GM18858 (cell line): ENCODE measurements at regions not wholly inside any gene's neighbourhood (a gene's known extent, or its start where the extent isn't known, plus 50 kb on each side); places are given as distances from the start of the nearest gene placed in this dataset.

Experiments
- ATAC-seq: cut with Tn5 transposase; IDR thresholded peaks from one replicate; pipeline ENCODE4 v1.9.1; 2021; ENCODE audit not compliant: unreplicated experiment

GRCh38 chr12:25746131-25746530 is 193.0 kb upstream of the LMNTD1 start:
- no peak for ATAC-seq

GRCh38 chr12:25752710-25753309 is 199.7 kb upstream of the LMNTD1 start:
- ATAC-seq = no peak

DNA sequence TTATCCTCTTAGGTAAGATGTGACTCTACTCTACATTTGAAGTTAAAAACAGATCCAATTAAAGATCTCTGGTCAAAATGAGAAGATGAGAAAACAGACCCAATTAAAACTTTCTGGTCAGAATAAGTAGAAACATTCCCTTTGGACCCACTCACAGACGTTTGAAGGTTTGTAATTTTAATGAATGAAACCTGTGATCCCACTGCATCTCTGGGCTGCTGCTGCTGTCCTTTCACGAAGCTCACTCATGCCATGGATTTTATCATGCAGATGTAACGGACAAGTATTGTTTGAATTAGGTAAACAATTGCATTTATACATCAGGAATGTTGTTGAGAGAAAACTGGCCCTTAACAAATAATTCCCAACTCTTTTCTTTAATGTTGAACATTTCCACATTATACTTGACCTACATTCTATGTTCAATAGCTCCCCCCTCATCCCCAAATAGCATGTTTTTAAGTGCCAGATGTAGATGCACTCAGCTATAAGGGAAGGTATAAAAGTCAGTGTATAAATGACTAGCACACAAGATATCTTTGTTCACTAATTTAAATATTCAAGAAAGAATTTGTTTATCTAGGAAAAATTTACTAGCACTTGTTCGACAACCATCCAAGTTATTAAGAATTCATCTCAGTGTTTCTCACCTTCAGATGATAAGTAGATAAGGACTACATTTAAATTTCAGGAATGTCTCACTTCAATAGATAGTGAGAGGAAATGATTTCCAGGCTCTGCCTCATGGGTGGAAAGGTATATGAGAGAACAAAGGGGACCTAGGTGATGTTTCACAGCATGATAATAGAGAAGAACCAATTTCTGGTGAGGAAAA is 202.3 kb upstream of the LMNTD1 start:
- ATAC-seq = no peak

GRCh38 chr12:25755971-25756260 is 202.6 kb upstream of the RASSF8 start:
- no peak for ATAC-seq

GRCh38 chr12:25757037-25757665 is 201.3 kb upstream of the RASSF8 start:
- no peak for ATAC-seq

DNA sequence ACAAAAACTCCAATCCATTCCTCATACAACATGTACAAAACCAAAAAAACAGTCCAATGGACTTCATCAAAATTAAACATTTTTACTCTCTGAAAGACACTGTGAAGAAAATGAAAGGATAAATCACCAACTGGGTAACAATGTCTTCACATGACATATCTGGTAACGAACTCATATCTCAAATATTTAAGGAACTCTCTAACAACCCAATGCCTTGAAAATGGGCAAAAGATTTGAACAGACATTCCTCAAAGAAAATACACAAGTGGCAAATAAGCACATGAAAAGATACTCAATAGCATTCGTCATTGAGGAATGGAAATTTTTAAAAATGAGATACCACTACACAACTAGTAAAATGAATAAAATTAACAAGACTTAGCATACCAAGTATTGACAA is 198.7 kb upstream of the RASSF8 start:
- ATAC-seq = no peak

GRCh38 chr12:25761356-25761755 is 197.1 kb upstream of the RASSF8 start:
- ATAC-seq = no peak

GRCh38 chr12:25764409-25764808 is 194.1 kb upstream of the RASSF8 start:
- no peak for ATAC-seq

GRCh38 chr12:25764892-25765291 is 193.6 kb upstream of the RASSF8 start:
- no peak for ATAC-seq

DNA sequence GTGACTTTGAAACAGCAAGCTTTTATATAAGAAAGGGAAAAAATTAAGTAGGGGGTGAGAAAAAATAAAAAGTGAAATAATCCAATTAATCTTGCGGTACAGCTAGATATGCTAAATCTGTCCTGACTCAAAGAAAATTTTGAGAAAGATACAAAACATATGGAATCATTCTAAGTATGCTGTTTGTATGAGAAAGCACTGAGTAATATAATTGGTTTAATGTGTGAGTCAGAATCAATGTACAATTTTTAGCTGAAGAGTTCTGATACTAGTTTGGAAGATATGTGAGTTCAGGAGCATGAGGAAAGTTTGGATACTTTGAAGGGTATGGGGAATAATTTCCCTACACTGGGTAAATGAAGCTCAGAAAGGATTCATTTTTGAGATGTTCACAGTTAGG is 190.9 kb upstream of the RASSF8 start:
- no peak for ATAC-seq

DNA sequence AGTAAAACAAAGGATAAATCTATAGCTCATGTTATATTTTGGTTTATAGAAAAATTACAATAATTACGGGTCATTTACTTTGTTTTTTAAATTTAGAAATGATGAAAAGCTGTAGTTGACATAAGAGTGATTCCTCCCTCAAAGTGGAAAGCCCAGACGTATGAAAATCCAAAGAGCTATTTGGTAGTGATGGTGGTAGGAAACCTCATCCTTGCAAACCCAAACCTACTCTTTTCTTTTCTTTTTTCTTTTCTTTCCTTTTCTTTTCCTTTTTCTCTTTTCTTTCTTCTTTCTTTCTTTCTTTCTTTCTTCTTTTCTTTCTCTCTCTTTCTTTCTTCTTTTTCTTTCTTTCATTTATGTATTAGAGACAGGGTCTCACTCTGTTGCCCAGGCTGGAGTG is 190.3 kb upstream of the RASSF8 start:
- ATAC-seq = no peak

GRCh38 chr12:25769082-25769945 is 189.2 kb upstream of the RASSF8 start:
- no peak for ATAC-seq

DNA sequence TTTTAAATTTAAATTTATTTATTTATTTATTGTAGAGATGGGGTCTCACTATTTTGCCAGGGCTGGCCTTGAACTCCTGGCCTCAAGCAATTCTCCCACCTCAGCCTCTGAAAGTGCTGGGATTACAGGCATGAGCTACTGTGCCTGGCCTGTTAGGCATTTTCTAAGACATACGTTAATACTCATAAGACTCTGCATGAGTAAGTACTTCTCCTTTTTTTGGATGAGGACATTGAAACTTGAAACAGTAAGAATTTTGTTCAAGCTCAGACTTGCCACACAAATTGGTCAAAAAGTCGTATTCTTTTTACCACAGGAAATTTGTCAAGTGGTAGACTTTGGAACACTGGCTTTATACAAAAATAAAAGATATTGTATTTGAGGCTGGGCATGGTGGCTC is 187.4 kb upstream of the RASSF8 start:
- ATAC-seq = peak; percentile 60

DNA sequence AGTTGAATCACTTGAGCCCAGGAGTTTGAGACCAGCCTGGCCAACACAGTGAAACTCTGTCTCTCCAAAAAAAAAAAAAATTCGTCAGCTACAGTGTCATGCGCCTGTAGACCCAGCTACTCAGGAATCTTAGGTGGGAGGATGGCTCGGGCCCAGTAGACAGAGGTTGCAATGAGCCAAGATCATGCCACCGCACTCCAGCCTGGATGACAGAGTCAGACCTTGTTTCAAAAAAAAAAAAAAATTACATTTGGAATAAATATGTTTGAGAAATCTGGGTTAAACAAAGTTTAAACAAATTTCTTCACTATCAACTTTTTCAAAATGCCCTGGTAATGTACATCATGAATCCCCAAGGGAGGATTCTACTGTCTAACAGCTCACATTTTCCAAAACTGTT is 187.0 kb upstream of the RASSF8 start:
- no peak for ATAC-seq

- no peak for ATAC-seq
These were observed 182.5 kb upstream of the RASSF8 start for GRCh38 chr12:25775968-25776367.

GRCh38 chr12:25780771-25781170 is 177.7 kb upstream of the RASSF8 start:
- no peak for ATAC-seq

DNA sequence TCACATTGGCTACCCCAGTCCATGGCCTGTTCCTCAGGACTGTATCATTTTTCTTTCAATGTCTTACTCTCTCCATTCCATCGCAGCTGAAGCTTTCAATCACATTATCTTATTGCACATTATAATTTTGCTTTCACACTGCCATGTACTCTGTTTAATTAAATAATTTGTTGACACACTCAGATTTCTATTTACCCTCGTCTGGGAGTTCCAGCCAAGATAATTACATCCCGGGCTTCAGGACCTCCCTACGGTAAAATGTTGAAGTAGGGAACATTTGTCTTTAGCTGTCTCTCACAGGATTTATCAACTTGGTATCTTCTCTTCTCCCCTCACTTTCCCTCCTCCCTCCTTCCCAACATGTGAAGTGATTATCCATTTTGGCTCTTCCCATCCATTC is 177.2 kb upstream of the RASSF8 start:
- no peak for ATAC-seq

- ATAC-seq = no peak
These were observed 174.9 kb upstream of the RASSF8 start for GRCh38 chr12:25783566-25783965.

- ATAC-seq = no peak
These were observed 173.8 kb upstream of the RASSF8 start for GRCh38 chr12:25784669-25785068.

GRCh38 chr12:25785134-25785533 is 173.3 kb upstream of the RASSF8 start:
- no peak for ATAC-seq

DNA sequence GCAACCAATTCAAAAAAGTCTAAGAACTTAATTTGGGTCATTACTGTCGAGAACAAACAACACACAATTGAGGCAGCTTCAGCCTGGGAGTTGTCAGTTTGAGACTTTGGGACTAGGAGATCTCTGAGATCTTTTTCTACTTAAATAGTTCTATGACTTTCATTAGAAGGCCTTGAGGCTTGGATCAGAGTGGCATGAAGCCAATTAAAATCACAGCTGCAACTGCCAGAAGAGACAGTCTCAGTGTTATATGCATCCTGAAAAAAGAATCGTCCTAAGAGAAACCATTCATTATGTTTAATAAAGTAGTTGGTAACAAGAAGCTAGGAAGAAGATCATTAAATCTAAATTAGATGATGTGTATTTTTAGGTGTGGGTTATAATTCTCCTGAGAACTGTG is 170.8 kb upstream of the RASSF8 start:
- ATAC-seq = no peak
